ENCODE measurements at regions not wholly inside any gene's neighbourhood (a gene's known extent, or its start where the extent isn't known, plus 50 kb on each side); places are given as distances from the start of the nearest gene placed in this dataset.

DNA sequence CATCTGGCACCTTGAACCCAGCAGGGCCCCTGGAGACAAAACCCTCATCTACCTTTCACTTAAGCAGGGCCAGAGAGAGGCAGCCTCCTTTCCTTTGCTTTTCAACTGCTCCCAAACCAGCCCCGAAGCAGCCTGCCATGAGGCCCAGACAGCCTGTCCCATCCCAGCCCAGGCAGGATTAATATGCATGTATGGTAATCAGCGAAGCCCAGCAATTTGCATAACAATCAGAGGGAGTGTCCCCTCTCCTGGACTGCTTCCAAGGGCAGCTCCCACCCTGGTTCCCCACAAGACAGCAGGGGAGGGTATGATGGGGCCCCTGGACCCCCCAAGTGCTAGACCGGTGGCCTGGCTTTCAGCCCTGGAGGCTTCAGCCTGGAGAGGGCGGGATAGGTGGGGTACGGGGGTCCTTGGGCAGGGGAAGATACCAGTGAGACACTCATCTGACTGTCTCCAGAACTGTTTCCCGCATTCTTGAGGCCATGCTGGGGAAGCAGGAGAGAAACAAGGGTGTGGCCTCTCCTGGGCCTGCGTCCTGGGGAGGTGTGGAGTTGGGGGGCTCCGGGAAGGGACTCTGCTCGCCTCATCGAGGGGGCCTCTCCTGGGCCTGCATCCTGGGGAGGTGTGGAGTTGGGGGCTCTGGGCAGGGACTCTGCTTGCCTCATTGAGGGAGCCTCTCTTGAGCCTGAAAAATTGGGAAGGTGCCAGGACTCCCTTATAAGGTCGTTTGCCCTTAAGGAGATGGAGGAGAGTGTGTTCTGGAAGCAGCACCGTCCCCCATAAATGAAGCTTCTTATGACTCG, 93.2 kb upstream of the PRR5 start:
- ChIA-PET POLR2A (interaction anchor here (0.8 kb wide), 1 partner anchor 41 kb away, joined by 4 read pairs; no protein-coding TSS in a partner anchor), CTCF (no interaction called here)
- Mint-ChIP-seq H3K4me1 (ENCODE audit: low read depth) (no peaks in the 10 kb centered on the region), H3K27ac (no peak overlapping the region), H3K4me3 (no peak overlapping the region), H3K9me3 (ENCODE audit: insufficient read depth) (peaks cover 25% of the 10 kb centered on the region), H3K36me3 (ENCODE audit: low read depth) (peaks cover 5% of the 10 kb centered on the region), H3K27me3 (ENCODE audit: low read depth) (peaks cover 14% of the 10 kb centered on the region)
- ATAC-seq, result no peak
- no peak for DNase-seq

DNA sequence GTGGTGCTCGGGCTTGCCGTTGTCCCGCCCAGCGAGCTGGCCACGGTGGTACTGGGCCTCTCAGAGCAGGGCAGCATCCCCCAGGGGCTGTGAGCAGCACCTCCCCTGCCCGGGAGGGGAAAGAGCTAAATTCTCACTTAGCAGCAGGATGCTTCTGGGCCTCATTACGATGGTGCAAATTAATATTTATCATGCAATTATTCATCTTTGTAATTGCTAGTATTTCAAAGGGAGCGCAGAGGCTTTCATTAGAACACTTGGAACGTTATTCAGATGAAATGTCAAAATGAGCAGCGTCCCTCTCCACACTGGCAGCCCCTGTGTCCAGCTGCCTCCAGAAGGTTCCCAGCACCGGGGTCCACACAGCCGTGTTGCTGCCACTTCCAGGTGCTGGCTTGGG, 95.9 kb upstream of the PRR5 start:
- no peak for DNase-seq
- Mint-ChIP-seq H3K27me3 (ENCODE audit: low read depth) (peaks cover 14% of the 10 kb centered on the region), H3K27ac (no peak overlapping the region), H3K36me3 (ENCODE audit: low read depth) (peaks cover 3% of the 10 kb centered on the region), H3K9me3 (ENCODE audit: insufficient read depth) (peaks cover 7% of the 10 kb centered on the region), H3K4me1 (ENCODE audit: low read depth) (no peaks in the 10 kb centered on the region), H3K4me3 (no peak overlapping the region)
- CTCF ChIA-PET, result no interaction called here
- POLR2A ChIA-PET, result no interaction called here
- ATAC-seq, result no peak

DNA sequence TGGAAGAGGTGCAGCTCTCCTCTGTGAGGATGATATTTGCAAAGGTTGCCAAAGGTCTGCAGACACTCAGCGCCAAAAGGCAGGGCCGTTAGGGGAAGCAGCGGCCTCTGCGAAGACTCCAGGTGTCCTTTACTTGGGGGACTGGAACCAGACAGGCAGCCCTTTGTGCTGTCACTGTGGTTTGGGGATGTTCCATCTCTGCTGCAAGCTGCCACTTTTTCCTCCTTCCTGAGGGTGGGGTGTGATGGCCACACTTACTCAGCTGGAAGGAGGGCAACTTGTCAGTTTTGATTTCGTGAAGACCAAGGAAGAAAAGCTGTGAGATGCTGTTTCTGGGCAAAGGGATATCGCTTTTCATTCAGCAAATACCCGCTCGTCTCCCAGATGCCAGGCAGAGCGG, 96.5 kb upstream of the PRR5 start:
- peaks cover 3% of the 10 kb centered on the region for H3K36me3 Mint-ChIP-seq (ENCODE audit: low read depth)
- ATAC-seq, result no peak
- peaks cover 7% of the 10 kb centered on the region for H3K9me3 Mint-ChIP-seq (ENCODE audit: insufficient read depth)
- H3K27me3 Mint-ChIP-seq (ENCODE audit: low read depth), result peaks cover 14% of the 10 kb centered on the region
- no peak overlapping the region for H3K4me3 Mint-ChIP-seq
- H3K4me1 Mint-ChIP-seq (ENCODE audit: low read depth), result no peaks in the 10 kb centered on the region
- POLR2A ChIA-PET, result no interaction called here
- no peak for DNase-seq
- no peak overlapping the region for H3K27ac Mint-ChIP-seq
- CTCF ChIA-PET, result no interaction called here

DNA sequence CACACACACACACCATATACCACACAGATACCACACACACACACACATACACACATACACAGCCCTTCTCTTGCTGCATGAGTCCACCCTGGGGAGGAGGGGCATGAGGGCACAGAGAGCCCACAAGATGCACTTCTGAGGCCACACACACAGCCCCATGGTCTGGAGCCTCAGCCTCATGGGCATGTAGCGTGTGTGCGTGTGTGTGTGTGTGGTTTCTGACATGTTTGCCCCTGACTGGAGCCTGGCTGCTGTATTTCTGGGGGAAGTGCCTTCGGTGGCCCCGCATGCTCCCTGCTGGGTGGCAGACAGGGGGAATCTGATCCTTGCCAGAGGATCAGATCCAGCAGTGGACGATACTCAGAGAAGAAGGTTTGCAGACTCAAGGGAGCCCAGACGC, 97.0 kb upstream of the PRR5 start:
- peaks cover 3% of the 10 kb centered on the region for H3K4me1 Mint-ChIP-seq (ENCODE audit: low read depth)
- no peaks in the 10 kb centered on the region for H3K36me3 Mint-ChIP-seq (ENCODE audit: low read depth)
- ATAC-seq (no peak), DNase-seq (no peak)
- ChIA-PET POLR2A (no interaction called here), CTCF (no interaction called here)
- H3K27ac Mint-ChIP-seq, result no peak overlapping the region
- H3K4me3 Mint-ChIP-seq, result no peak overlapping the region
- H3K9me3 Mint-ChIP-seq (ENCODE audit: insufficient read depth), result peaks cover 2% of the 10 kb centered on the region
- peaks cover 14% of the 10 kb centered on the region for H3K27me3 Mint-ChIP-seq (ENCODE audit: low read depth)

DNA sequence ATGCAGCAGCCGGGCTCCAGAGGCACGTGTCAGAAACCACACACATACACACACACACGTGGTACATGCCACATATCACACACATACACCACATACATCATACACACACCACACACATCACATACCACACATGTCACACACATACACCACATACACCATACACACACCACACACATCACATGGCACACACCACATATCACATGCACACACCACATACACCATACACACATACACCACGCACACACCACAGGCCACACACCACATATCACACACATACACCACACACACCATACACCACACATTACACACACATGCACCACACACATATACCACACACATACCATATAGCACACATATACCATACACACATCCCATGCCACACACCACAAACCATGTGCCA, 97.5 kb upstream of the PRR5 start:
- no peak for DNase-seq
- Mint-ChIP-seq H3K27ac (no peak overlapping the region), H3K27me3 (ENCODE audit: low read depth) (peaks cover 14% of the 10 kb centered on the region), H3K9me3 (ENCODE audit: insufficient read depth) (no peaks in the 10 kb centered on the region), H3K4me3 (no peak overlapping the region), H3K4me1 (ENCODE audit: low read depth) (peaks cover 3% of the 10 kb centered on the region), H3K36me3 (ENCODE audit: low read depth) (no peaks in the 10 kb centered on the region)
- no peak for ATAC-seq
- CTCF ChIA-PET, result no interaction called here
- POLR2A ChIA-PET, result no interaction called here

DNA sequence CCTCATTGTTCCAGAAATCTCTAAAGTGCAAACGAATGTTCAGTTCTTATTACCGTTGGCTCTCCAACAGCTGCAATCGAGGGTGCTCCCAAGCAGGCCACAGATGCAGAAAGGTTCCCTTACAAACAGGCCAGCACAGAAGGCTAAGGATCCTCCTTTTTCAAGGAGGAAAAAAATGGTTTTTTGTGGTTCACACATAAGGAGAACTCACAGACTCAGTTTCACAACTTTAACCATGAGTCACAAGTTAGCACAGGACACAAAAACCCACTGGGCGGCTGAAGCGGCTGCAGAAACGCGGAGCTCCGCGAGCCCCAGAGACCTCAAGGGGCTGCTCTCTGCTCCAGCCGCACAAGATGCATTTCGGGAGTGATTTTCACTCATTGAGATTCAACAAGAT, 98.2 kb upstream of the PRR5 start:
- no peaks in the 10 kb centered on the region for H3K36me3 Mint-ChIP-seq (ENCODE audit: low read depth)
- no peak for DNase-seq
- ATAC-seq, result no peak
- no peak overlapping the region for H3K27ac Mint-ChIP-seq
- H3K4me1 Mint-ChIP-seq (ENCODE audit: low read depth), result peaks cover 3% of the 10 kb centered on the region
- peaks cover 14% of the 10 kb centered on the region for H3K27me3 Mint-ChIP-seq (ENCODE audit: low read depth)
- H3K4me3 Mint-ChIP-seq, result no peak overlapping the region
- ChIA-PET CTCF (no interaction called here), POLR2A (no interaction called here)
- H3K9me3 Mint-ChIP-seq (ENCODE audit: insufficient read depth), result no peaks in the 10 kb centered on the region

DNA sequence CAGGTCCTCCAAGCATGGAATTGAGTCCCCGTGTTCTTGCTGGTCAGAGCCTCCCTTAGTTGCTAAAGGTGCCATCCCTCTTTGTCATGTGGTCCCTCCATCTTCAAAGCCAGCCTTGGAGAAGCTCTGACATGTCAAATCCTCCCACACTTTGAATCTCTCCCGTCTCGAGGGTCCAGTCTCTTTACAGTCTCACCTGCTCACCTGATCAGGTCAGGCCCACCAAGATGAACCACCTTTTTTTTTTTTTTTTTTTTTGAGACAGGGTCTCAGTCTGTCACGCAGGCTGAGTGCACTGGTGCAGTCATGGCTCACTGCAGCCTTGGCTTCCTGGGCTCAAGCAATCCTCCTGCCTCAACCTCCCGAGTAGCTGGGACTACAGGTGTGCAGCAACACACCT, 100.3 kb upstream of the PRR5 start:
- Mint-ChIP-seq H3K36me3 (ENCODE audit: low read depth) (no peaks in the 10 kb centered on the region), H3K27me3 (ENCODE audit: low read depth) (peaks cover 11% of the 10 kb centered on the region), H3K27ac (no peak overlapping the region), H3K4me1 (ENCODE audit: low read depth) (peaks cover 3% of the 10 kb centered on the region), H3K9me3 (ENCODE audit: insufficient read depth) (no peaks in the 10 kb centered on the region), H3K4me3 (no peak overlapping the region)
- ATAC-seq (no peak), DNase-seq (no peak)
- POLR2A ChIA-PET, result no interaction called here
- CTCF ChIA-PET, result no interaction called here

DNA sequence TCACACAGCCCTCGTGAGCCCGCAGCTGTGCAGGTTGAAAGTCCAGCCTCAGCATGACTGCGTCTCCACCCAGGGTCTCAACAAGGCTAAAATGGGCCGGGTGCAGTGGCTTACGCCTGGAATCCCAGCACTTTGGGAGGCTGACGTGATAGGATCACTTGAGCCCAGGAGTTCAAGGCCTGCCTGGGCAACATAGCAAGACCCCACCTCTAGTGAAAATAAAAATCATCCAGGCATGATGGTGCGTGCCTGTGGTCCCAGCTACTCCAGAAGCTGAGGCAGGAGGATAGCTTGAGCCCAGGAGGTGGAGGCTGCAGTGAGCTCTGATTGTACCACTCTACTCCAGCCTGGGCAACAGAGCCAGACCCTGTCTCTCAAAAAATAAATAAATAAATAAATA, 100.8 kb upstream of the PRR5 start:
- Mint-ChIP-seq H3K4me1 (ENCODE audit: low read depth) (peaks cover 4% of the 10 kb centered on the region), H3K36me3 (ENCODE audit: low read depth) (no peaks in the 10 kb centered on the region), H3K27ac (no peak overlapping the region), H3K27me3 (ENCODE audit: low read depth) (peaks cover 10% of the 10 kb centered on the region), H3K4me3 (no peak overlapping the region), H3K9me3 (ENCODE audit: insufficient read depth) (no peaks in the 10 kb centered on the region)
- DNase-seq (no peak), ATAC-seq (no peak)
- CTCF ChIA-PET, result no interaction called here
- POLR2A ChIA-PET, result no interaction called here

DNA sequence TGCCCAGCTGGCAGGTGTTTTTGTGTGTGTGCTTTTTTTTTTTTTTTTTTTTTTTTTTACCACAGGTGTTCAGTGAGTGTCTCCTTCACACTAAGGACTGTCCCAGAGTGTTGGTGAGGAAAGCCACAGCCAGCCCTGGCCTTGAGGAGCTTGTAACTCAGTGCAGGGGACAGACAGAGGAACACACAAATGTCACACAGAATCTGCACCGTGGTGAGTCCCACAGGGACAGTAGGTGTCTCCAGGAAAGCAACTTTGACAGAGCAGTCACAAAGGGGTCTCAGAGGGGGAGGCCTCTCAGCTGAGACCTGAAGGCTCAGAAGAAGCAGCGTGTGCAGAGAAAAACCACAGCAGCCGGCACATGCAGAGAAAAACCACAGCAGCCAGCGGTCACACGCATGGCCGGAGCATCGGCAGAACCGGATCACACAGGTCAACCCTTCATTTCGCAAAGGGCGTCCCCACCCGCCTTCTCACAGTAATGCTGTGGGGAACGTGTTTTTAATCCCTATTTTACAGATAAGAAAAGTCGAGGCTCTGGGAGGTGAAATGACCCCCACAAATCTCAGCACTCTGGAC, 101.7 kb upstream of the PRR5 start:
- no peak overlapping the region for H3K4me3 Mint-ChIP-seq
- H3K36me3 Mint-ChIP-seq (ENCODE audit: low read depth), result no peaks in the 10 kb centered on the region
- CTCF ChIA-PET, result no interaction called here
- H3K27me3 Mint-ChIP-seq (ENCODE audit: low read depth), result peaks cover 13% of the 10 kb centered on the region
- ATAC-seq (no peak), DNase-seq (no peak)
- POLR2A ChIA-PET, result no interaction called here
- no peaks in the 10 kb centered on the region for H3K9me3 Mint-ChIP-seq (ENCODE audit: insufficient read depth)
- H3K27ac Mint-ChIP-seq, result no peak overlapping the region
- H3K4me1 Mint-ChIP-seq (ENCODE audit: low read depth), result peaks cover 8% of the 10 kb centered on the region

DNA sequence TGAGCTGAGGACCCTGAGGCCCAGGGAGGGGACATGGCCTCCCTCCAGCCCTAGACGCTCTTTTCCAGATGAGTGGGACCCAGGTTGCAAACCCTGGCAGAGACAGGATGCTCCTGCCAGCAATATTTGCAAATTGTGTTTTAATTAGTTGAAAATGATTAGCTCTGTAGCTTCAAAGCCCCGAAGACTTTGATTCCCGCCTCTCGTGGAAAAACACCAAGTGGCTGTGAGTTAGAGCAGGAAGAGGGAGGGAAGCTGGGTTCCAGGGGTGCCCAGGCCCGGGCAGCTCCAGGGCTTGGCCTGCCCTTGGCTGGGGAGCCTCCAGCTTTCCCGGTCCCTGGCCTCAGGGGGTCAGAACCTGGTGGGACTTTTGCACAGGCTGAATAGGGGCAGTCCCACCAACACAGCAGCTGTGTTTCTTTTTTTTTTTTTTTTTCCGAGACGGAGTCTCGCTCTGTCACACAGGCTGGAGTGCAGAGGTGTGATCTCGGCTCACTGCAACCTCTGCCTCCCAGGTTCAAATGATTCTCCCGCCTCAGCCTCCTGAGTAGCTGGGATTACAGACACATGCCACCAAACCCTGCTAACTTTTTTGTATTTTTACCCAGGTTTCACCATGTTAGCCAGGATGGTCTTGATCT, 101.6 kb upstream of the RTL6 start:
- no peak for ATAC-seq
- no peak overlapping the region for H3K27ac Mint-ChIP-seq
- ChIA-PET POLR2A (no interaction called here), CTCF (no interaction called here)
- H3K4me1 Mint-ChIP-seq (ENCODE audit: low read depth), result peaks cover 8% of the 10 kb centered on the region
- DNase-seq, result no peak
- peaks cover 16% of the 10 kb centered on the region for H3K27me3 Mint-ChIP-seq (ENCODE audit: low read depth)
- H3K9me3 Mint-ChIP-seq (ENCODE audit: insufficient read depth), result no peaks in the 10 kb centered on the region
- H3K4me3 Mint-ChIP-seq, result no peak overlapping the region
- no peaks in the 10 kb centered on the region for H3K36me3 Mint-ChIP-seq (ENCODE audit: low read depth)

DNA sequence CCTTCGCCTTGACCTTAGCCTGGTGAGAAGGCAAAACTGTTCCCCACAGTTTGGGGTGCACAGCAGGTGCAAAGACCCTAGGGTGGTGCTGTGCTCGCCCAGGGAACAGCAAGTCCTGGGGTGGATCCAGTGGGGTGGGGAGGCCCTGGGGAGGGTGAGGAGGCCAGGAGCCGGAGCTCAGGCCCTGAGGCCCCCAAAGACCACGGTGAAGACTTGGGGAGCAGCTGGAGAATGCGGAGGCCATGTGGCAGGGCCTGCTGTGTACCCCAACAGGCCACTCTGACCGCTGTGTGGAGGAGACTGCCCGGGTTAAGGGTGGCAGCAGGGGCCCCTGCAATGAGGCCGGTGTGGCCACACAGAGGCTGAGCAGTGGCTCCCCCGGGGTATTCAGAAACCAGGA, 101.1 kb upstream of the RTL6 start:
- ChIA-PET CTCF (no interaction called here), POLR2A (no interaction called here)
- DNase-seq (no peak), ATAC-seq (no peak)
- Mint-ChIP-seq H3K4me1 (ENCODE audit: low read depth) (peaks cover 8% of the 10 kb centered on the region), H3K4me3 (no peak overlapping the region), H3K27ac (no peak overlapping the region), H3K9me3 (ENCODE audit: insufficient read depth) (no peaks in the 10 kb centered on the region), H3K27me3 (ENCODE audit: low read depth) (peaks cover 17% of the 10 kb centered on the region), H3K36me3 (ENCODE audit: low read depth) (no peaks in the 10 kb centered on the region)

DNA sequence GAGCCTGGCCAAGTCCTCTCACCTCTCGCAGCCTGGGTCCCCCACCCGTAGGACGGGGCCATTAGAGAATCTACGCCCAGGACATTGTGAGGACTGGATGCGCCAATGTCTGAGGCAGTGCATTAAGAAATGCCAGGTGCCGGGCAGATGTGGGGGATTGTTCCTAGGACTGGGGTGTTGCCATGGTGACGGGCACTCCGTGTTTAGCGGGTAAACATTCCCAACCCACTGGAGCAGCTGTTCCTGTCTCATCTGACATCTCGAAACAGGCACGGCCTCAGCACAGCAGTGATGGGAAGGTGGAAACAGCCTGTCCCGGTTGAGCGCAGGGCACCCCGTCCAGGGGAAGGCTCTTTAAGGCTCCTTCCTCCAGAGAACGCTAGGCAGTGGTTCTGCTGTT, 99.6 kb upstream of the RTL6 start:
- Mint-ChIP-seq H3K36me3 (ENCODE audit: low read depth) (no peaks in the 10 kb centered on the region), H3K4me1 (ENCODE audit: low read depth) (peaks cover 8% of the 10 kb centered on the region), H3K27ac (no peak overlapping the region), H3K4me3 (no peak overlapping the region), H3K27me3 (ENCODE audit: low read depth) (peaks cover 17% of the 10 kb centered on the region), H3K9me3 (ENCODE audit: insufficient read depth) (no peaks in the 10 kb centered on the region)
- DNase-seq (no peak), ATAC-seq (no peak)
- POLR2A ChIA-PET, result no interaction called here
- CTCF ChIA-PET, result no interaction called here

Data from activated CD8-positive, alpha-beta T cell treated with anti-CD3 and anti-CD28 coated beads, Interleukin-2, amount 10 ng/mL, durations not matched to agents 7 days and 5 days (primary cell).